Body of pancreas (tissue), 4 donors: ENCODE measurements at regions not wholly inside any gene's neighbourhood (a gene's known extent, or its start where the extent isn't known, plus 50 kb on each side); places are given as distances from the start of the nearest gene placed in this dataset.
"Not testable (repeated sequence)": the region's sequence is repeated elsewhere in the genome, so short reads cannot be mapped to it uniquely, and the experiment has no call there.

Experiments used
- CTCF ChIP-seq, 7 experiments: fragments of 450-650 bp in 4 of 7; fragments of 200-600 bp in 3 of 7; sonication (generic) in 3 of 7; IDR thresholded peaks; one replicate each; pipeline ENCODE4 v1.5.1; 2016 to 2019; ENCODE audit warnings: antibody characterized with exemption in 7 of 7
- POLR2A ChIP-seq, 3 donors: fragments of 450-650 bp; IDR thresholded peaks; one replicate each; pipeline ENCODE4 v1.6.1; 2016; ENCODE audit warnings: antibody characterized with exemption in 3 of 3, mild to moderate bottlenecking in 2 of 3

- not testable (repeated sequence) for TF ChIP-seq CTCF, POLR2A (IDR thresholded peaks at IDR 0.05)
These were observed 173.9 kb downstream of the ZNF621 start for GRCh38 chr3:40698611-40699010.
